ENCODE measurements at regions not wholly inside any gene's neighbourhood (a gene's known extent, or its start where the extent isn't known, plus 50 kb on each side); places are given as distances from the start of the nearest gene placed in this dataset.

DNA sequence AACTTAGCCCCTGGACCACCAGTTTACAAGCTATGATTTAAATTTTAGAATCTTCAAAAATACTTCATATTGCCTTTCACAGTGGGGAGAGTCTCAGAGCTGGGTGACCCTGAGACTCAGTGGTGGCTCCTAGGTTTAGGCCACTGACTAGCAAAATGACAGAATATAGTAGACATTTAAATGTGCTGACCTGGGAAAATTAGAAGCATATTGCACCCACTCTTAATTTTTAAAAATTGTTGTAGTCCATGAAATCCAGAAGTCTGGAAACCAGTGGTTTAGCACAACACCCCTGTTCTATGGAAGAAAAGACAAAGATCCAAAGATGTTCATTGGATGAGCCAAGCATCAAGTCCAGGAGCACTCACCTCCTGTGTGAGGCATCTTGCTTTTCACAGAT, 75.0 kb upstream of the PAPPA start:
- no peak for DNase-seq (ENCODE audit: low read depth)

- no peak for DNase-seq (ENCODE audit: low read depth)
These were observed 73.0 kb upstream of the PAPPA start for GRCh38 chr9:116080561-116080960.

DNA sequence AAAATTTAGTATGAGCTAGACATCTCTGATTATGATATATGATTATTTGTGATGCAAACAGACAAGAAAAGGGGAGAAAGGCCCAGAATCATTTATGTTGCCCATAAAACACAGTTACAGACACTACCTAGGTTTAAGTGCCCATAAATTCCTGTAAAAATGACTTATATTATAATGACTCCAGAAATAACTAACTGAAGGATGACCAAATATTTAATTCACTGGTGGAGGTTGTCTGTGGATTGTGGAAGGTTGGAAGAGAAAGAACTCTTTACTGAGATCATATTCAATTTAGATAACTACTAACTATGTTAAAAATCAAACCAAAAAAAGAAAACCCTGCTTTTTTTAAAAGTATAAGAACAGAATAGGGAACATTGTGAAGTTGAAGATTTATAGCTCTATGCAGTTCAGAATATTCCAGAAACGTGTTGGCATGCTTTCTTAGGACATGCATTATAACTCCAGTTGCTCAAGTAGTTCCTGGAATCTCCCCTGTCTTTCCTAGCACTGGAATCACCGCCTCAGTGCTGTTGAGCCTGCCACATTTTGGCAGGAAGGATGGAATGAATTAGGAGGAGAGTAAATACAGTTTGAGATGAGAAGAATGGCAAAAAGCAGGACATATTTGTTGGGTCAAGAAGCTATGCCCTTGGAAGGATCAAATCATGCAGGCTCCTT, 72.0 kb upstream of the PAPPA start:
- no peak for DNase-seq (ENCODE audit: low read depth)

- no peak for DNase-seq (ENCODE audit: low read depth)
These were observed 69.8 kb upstream of the PAPPA start for GRCh38 chr9:116083837-116084236.

DNA sequence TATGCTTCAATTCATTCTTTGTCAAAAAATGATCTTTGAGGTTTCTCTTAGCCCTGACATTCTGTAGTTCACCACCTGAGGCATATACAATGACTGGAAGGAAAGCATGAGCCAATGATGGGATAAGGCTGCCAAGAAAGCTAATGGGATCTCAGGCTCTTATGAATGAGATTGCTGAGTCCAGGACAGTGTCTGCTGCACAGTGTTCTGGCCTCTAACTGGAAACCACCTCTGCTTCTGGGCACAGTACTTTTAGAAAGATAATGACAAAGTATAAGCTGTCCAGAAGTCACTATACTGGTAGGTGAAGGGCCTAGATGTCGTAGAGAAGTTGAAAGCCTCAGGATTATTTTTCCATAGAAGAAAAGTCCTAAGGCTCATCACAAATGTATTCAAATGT, 69.1 kb upstream of the PAPPA start:
- DNase-seq (ENCODE audit: low read depth), result no peak

DNA sequence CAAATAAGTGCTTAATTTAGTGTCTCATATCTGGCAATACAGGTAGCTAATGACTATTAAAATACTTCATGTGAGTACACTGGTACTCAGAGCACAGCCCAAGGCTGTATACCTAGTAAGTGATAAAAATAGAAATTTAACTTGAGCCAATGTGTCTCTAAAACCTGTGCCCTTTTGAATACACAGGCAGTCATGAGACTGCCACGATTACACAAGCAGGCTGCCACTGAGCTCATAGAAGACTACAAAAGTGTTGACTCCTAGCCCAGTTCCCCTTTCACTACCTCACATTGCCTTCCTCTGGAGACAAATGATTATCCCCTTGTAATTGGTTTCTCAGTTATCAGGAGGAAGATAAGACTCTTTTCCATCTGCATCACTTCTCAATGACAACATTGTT, 66.3 kb upstream of the PAPPA start:
- DNase-seq (ENCODE audit: low read depth), result peak; percentile 46

DNA sequence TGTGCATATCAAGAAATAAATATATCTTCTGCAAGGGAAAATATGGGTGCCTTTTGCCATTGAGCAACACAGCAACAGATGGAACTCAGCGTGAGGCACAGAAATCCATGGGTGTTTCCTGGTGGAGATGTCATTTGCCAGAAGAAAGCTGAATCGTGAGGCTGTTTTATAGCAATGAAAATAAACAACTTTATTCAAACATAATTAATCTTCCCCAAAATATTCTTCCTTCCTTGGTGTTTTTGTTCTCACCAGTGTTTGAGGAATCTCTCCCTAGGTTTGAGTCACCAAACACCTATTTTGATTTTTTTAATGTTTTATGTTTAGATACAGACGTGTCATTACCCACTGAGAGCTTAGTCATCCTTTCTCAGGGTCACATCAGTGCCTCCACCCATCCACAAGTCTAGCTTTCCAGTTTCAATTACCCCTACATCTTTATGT, 65.8 kb upstream of the PAPPA start:
- peak; percentile 80 for DNase-seq (ENCODE audit: low read depth)

- DNase-seq (ENCODE audit: low read depth), result no peak
These were observed 65.2 kb upstream of the PAPPA start for GRCh38 chr9:116088396-116088795.

DNA sequence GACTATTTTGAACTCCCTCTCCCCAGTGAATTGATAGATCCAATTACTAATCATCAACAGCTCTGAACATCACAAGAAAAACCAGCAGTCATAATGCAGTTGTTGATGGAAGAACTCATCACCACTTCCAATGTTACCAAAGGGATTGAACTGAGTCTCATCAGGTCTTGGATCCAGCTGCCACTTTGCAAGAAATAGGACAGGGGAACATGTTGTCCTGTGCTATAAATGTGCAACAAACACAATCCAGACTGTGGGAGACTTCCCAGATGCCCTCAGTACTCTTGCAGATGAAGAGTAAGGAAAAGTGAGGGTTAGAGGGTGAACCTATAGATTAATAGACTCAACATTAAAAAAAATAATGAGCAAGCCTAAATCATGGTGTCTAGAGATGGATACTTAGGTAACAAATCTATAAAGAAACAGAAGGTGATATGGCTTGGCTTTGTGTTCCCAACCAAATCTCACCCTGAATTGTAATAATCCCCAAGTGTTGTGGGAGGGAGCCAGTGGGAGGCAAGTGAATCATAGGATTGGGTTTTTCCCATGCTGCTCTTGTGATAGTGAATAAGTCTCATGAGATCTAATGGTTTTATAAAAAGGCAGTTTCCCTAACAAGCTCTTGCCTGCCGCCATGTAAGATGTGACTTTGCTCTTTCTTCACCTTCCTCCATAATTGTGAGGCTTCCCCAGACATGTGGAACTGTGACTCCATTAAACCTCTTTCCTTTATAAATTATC, 63.4 kb upstream of the PAPPA start:
- peak; percentile 12 for DNase-seq (ENCODE audit: low read depth)

DNA sequence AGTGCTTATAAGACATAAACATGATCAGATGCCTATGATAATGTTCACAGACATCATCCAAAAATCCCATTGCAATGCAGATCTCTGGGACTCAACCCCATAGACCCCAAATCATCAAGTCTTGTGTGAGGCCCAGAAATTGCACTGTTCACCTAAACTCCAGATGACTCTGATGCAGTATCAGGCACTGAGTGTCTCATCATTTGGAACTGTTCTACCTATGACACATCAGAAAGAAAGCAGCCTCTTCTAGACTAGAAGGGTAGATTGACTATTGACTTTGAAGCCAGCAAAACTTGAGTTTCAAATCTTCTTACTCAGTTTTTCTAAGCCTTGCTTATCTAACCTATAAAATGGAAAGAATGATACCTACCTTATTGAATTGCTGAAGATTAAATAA, 58.7 kb upstream of the PAPPA start:
- DNase-seq (ENCODE audit: low read depth), result peak; percentile 14

DNA sequence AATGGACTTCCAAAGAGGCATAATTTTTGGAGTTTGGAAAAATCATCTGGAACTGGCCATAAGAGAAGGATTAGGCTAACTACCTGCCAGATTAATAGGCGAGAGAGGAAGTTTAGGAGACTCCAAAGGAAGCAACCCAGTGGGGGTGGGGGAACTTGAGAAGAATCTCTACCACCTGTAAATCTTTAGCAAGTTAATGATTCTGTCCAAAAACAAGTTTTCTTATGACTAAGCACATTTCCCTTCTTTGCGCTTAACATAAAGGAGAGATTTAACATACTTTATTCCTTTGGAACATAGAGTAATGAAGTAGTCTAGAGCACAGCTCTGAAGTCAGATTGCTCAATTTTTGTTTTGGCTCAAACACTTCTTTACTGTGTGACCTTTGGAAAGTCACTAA, 58.2 kb upstream of the PAPPA start:
- no peak for DNase-seq (ENCODE audit: low read depth)

DNA sequence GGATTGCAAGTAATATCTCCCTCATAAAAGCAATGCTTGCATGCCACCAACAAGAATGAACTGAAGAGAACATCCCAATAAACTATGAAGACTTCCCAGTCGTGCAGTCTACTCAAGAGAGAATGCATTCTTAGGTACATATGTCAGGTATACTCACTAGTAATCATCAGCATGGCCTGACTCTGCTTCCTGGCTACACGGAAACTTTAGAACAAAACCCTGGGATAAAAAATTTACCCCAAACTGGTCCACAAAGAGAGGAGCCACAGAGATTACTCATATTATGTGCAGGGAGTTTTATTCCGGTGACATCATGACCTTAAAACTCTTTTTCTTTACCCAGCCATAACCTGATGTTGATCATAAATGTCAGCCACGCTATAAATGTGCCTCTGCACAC, 57.5 kb upstream of the PAPPA start:
- DNase-seq (ENCODE audit: low read depth), result peak; percentile 80

- DNase-seq (ENCODE audit: low read depth), result peak; percentile 48
These were observed 56.7 kb upstream of the PAPPA start for GRCh38 chr9:116096853-116097252.

- DNase-seq (ENCODE audit: low read depth), result no peak
These were observed 55.1 kb upstream of the PAPPA start for GRCh38 chr9:116098476-116098875.

DNA sequence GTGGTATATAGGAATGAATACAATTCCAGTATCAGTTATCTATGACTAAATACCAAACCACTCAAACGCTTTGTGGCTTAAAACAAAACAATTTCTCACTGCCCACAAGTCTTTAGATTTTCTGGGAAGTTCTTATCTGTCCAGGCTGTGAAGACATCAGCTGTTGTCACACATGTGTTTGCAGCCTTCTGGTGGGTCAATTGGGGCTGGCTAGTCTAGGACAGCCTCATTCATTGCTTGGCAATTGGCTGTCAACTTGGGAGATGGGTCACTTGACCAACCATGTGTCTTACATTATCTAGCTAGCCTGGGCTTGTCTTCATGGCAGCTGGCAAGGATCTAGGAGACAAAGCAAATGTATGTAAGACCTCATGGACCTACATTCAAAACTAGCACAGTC, 53.8 kb upstream of the PAPPA start:
- peak; percentile 22 for DNase-seq (ENCODE audit: low read depth)

DNA sequence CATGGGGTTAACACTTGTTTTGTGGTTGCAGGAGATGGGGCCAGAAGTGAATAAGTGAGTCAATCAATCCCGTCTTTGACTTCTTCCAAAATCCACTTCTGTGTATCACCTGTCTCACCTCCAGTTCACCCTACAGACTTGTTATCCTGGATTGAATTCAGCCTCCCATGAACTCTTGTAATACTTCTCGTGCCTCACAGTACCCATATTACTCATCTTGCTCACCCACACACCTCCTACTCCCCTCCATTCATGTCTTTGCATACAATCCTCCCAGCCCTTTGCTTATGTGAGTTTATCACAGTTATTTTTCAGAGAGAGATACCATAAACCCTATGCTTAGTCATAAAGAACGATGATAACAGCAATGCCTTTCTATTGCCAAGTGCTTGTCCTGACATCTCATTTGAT, 52.9 kb upstream of the PAPPA start:
- peak; percentile 47 for DNase-seq (ENCODE audit: low read depth)

GRCh38 chr9:116101516-116101915, 52.1 kb upstream of the PAPPA start:
- peak; percentile 38 for DNase-seq (ENCODE audit: low read depth)

GRCh38 chr9:116102596-116102995, 51.0 kb upstream of the PAPPA start:
- DNase-seq (ENCODE audit: low read depth), result no peak
